Trophoblast cell (in vitro differentiated cells and primary cell): ENCODE measurements at regions not wholly inside any gene's neighbourhood (a gene's known extent, or its start where the extent isn't known, plus 50 kb on each side); places are given as distances from the start of the nearest gene placed in this dataset.

Experiments used
- DNase-seq, 2 donors: peaks; one replicate each; pipeline ENCODE4 v3.0.0-alpha.2; 2016
- H2AFZ ChIP-seq: 2 replicates; pipeline ENCODE4 v1.6.1; 2013; ENCODE audit warnings: low read length, moderate library complexity, mild to moderate bottlenecking; ENCODE audit not compliant: insufficient read depth, poor library complexity
- H2AK5ac ChIP-seq: 2 replicates; pipeline ENCODE4 v1.6.1; 2013; ENCODE audit warnings: mild to moderate bottlenecking, low read length
- H2BK120ac ChIP-seq: 2 replicates; pipeline ENCODE4 v1.6.1; 2013; ENCODE audit warnings: low read length, mild to moderate bottlenecking, moderate library complexity; ENCODE audit not compliant: insufficient read depth, poor library complexity
- H2BK12ac ChIP-seq: 2 replicates; pipeline ENCODE4 v1.6.1; 2013; ENCODE audit warnings: mild to moderate bottlenecking, low read length, moderate library complexity
- H2BK5ac ChIP-seq: 2 replicates; pipeline ENCODE4 v1.6.1; 2013; ENCODE audit warnings: low read length, low read depth, moderate library complexity, mild to moderate bottlenecking; ENCODE audit not compliant: poor library complexity
- H3K14ac ChIP-seq: 2 replicates; pipeline ENCODE4 v1.6.1; 2013; ENCODE audit warnings: mild to moderate bottlenecking, low read length
- H3K18ac ChIP-seq: 2 replicates; pipeline ENCODE4 v1.6.1; 2013; ENCODE audit warnings: mild to moderate bottlenecking, low read length
- H3K23ac ChIP-seq: 2 replicates; pipeline ENCODE4 v1.6.1; 2013; ENCODE audit warnings: low read length
- H3K27ac ChIP-seq: 2 replicates; pipeline ENCODE4 v1.5.1; 2013; ENCODE audit warnings: low read depth, mild to moderate bottlenecking, inconsistent platforms, low read length, moderate library complexity
- H3K27me3 ChIP-seq: 2 replicates; pipeline ENCODE4 v1.6.1; 2013; ENCODE audit warnings: inconsistent platforms, mild to moderate bottlenecking, low read length, moderate library complexity; ENCODE audit not compliant: insufficient read depth
- H3K36me3 ChIP-seq, 2 experiments: 1 replicate in 1 of 2; 2 replicates in 1 of 2; pipeline ENCODE4 v1.6.1; 2013; ENCODE audit warnings: low read length in 2 of 2, mild to moderate bottlenecking in 2 of 2, moderate library complexity in 1 of 2; ENCODE audit not compliant: insufficient read depth in 2 of 2, control insufficient read depth in 1 of 2
- H3K4ac ChIP-seq: 2 replicates; pipeline ENCODE4 v1.6.1; 2013; ENCODE audit warnings: low read depth, mild to moderate bottlenecking, low read length, moderate library complexity
- H3K4me1 ChIP-seq, 2 experiments: 1 replicate in 1 of 2; 2 replicates in 1 of 2; pipeline ENCODE4 v1.6.1; 2013; ENCODE audit warnings: low read length in 2 of 2, mild to moderate bottlenecking in 2 of 2, moderate library complexity in 1 of 2; ENCODE audit not compliant: insufficient read depth in 2 of 2, control insufficient read depth in 1 of 2
- H3K4me2 ChIP-seq: 2 replicates; pipeline ENCODE4 v1.6.1; 2013; ENCODE audit warnings: inconsistent platforms, mild to moderate bottlenecking, low read length, moderate library complexity
- H3K4me3 ChIP-seq: 2 replicates; pipeline ENCODE4 v1.5.1; 2013; ENCODE audit warnings: mild to moderate bottlenecking, low read depth, low read length, inconsistent platforms
- H3K79me1 ChIP-seq: one replicate; pipeline ENCODE4 v1.6.1; 2013; ENCODE audit warnings: low read length
- H3K79me2 ChIP-seq: 2 replicates; pipeline ENCODE4 v1.6.1; 2013; ENCODE audit warnings: low read length, mild to moderate bottlenecking; ENCODE audit not compliant: control insufficient read depth, insufficient read depth, poor library complexity
- H3K9ac ChIP-seq: 2 replicates; pipeline ENCODE4 v1.6.1; 2013; ENCODE audit warnings: mild to moderate bottlenecking, low read length
- H3K9me3 ChIP-seq: 2 replicates; pipeline ENCODE4 v1.6.1; 2013; ENCODE audit warnings: low read depth, mild to moderate bottlenecking, control low read depth, inconsistent platforms, low read length; ENCODE audit not compliant: insufficient read depth
- H4K12ac ChIP-seq: 2 replicates; pipeline ENCODE4 v1.6.1; 2013; ENCODE audit warnings: low read depth, mild to moderate bottlenecking, low read length, moderate library complexity
- H4K8ac ChIP-seq: 2 replicates; pipeline ENCODE4 v1.6.1; 2013; ENCODE audit warnings: low read depth, mild to moderate bottlenecking, low read length, moderate library complexity
- H4K91ac ChIP-seq: one replicate; pipeline ENCODE4 v1.6.1; 2013; ENCODE audit warnings: low read depth, mild to moderate bottlenecking, low read length, moderate library complexity
- WGBS: extraction: QIAGEN DNeasy Blood & Tissue Kit; methylation state at CpG from one replicate; pipeline ENCODE4 v1.1.7; 2013; ENCODE audit warnings: missing lambda C conversion rate; ENCODE audit not compliant: insufficient read length, insufficient coverage; ENCODE audit errors: extremely low coverage; 5-methylcytosine and 5-hydroxymethylcytosine counted together

DNA sequence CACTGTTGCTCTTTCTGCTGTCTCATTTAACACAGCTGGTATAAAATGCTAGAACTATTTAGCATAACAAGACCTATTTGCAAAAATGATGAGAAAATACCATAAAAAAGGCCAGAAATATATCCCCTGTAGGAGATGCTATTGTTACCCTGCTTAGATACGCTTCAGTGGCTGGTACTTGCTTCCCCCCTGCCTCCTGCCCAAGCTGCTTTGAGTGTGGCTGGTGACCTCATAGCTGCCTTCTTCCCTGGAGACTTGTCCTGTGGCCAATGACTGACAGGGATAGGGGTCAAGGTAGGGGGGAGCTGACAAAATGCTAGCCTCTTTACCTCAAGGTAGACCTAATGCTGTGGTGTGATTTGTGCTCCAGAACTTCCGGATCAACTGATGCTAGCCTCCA lies 150.2 kb upstream of the ZEB2 start:
- no peak for DNase-seq
- Histone ChIP-seq H3K4me1 (no peaks in the 10 kb centered on the region), H2BK120ac (no peak overlapping the region), H3K79me1 (no peaks in the 10 kb centered on the region), H3K18ac (no peak overlapping the region), H3K27ac (no peak overlapping the region), H2BK12ac (no peak overlapping the region), H2BK5ac (no peak overlapping the region), H2AK5ac (no peak overlapping the region), H2AFZ (no peak overlapping the region), H3K14ac (no peak overlapping the region), H4K8ac (no peak overlapping the region), H3K4me3 (no peak overlapping the region), H3K9me3 (no peaks in the 10 kb centered on the region), H3K27me3 (no peaks in the 10 kb centered on the region), H4K91ac (no peak overlapping the region), H3K23ac (no peak overlapping the region), H3K9ac (no peak overlapping the region), H4K12ac (no peak overlapping the region), H3K36me3 (no peaks in the 10 kb centered on the region), H3K4ac (no peak overlapping the region), H3K79me2 (no peaks in the 10 kb centered on the region), H3K4me2 (no peak overlapping the region)
- no CpG with 5 or more reads among the region's 2 CpGs for WGBS

DNA sequence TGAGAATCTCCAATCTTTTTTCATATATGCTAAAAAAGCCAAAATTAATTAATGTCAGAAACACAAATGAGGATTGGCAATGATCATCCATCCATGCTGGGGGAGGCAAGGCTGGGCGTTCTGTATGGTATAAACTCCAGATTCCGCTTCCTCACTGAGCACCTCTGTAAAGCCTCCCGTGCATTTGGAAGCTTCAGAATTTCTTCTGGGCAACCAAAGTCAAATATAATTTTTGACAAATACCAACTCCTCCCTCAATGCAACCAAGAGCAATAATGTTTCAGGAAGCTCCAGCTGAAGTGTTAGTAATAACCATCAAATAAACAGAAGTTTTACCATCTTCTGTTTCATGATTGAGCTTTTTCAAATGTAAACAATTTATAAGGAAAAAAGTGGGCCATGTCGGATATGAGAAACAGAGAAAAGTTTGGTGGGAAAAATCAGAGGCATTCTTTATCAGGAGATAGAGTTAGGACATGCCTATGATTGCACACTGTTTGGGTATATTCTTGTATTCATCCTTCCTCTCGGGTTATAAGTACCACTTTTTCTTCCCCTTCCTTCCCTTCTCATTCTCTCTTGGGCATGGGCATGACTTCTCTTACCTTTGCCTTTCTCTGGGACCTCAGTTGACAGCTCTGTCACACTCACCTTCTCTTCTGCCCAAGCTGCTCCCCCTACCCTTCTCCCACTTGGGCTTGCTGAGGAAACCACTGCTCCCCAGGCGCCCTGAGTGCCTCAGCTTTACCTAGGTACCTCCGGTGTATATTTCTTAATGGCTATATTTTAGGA lies 149.5 kb upstream of the ZEB2 start:
- Histone ChIP-seq H4K91ac (no peak overlapping the region), H3K18ac (no peak overlapping the region), H3K4ac (no peak overlapping the region), H3K14ac (no peak overlapping the region), H3K27me3 (no peaks in the 10 kb centered on the region), H3K4me3 (no peak overlapping the region), H3K23ac (no peak overlapping the region), H3K9ac (no peak overlapping the region), H2BK5ac (no peak overlapping the region), H3K4me2 (no peak overlapping the region), H4K12ac (no peak overlapping the region), H3K4me1 (no peaks in the 10 kb centered on the region), H2BK12ac (no peak overlapping the region), H2AFZ (no peak overlapping the region), H3K27ac (no peak overlapping the region), H2AK5ac (no peak overlapping the region), H2BK120ac (no peak overlapping the region), H3K79me1 (no peaks in the 10 kb centered on the region), H3K79me2 (no peaks in the 10 kb centered on the region), H3K36me3 (no peaks in the 10 kb centered on the region), H4K8ac (no peak overlapping the region), H3K9me3 (no peaks in the 10 kb centered on the region)
- DNase-seq, result no peak
- no CpG with 5 or more reads among the region's 7 CpGs for WGBS

GRCh38 chr2:144668493-144669110 lies 148.7 kb upstream of the ZEB2 start:
- H4K91ac ChIP-seq, result no peak overlapping the region
- no peaks in the 10 kb centered on the region for H3K9me3 ChIP-seq
- no peak overlapping the region for H4K12ac ChIP-seq
- H3K79me1 ChIP-seq, result no peaks in the 10 kb centered on the region
- no peak overlapping the region for H2BK120ac ChIP-seq
- no peak overlapping the region for H3K9ac ChIP-seq
- no peak overlapping the region for H2BK5ac ChIP-seq
- no peak overlapping the region for H3K4me2 ChIP-seq
- no peak for DNase-seq
- no peak overlapping the region for H3K4ac ChIP-seq
- no peak overlapping the region for H3K23ac ChIP-seq
- no peak overlapping the region for H3K4me3 ChIP-seq
- H3K18ac ChIP-seq, result no peak overlapping the region
- no peak overlapping the region for H4K8ac ChIP-seq
- no peak overlapping the region for H2AFZ ChIP-seq
- H3K14ac ChIP-seq, result no peak overlapping the region
- no peaks in the 10 kb centered on the region for H3K36me3 ChIP-seq
- WGBS, result no CpG with 5 or more reads among the region's 1 CpG
- H3K4me1 ChIP-seq, result no peaks in the 10 kb centered on the region
- no peaks in the 10 kb centered on the region for H3K27me3 ChIP-seq
- no peak overlapping the region for H2AK5ac ChIP-seq
- no peak overlapping the region for H2BK12ac ChIP-seq
- no peak overlapping the region for H3K27ac ChIP-seq
- no peaks in the 10 kb centered on the region for H3K79me2 ChIP-seq

- Histone ChIP-seq H2AK5ac (no peak overlapping the region), H2BK12ac (no peak overlapping the region), H3K4me2 (no peak overlapping the region), H3K79me1 (no peaks in the 10 kb centered on the region), H3K18ac (no peak overlapping the region), H3K27me3 (no peaks in the 10 kb centered on the region), H3K36me3 (no peaks in the 10 kb centered on the region), H2BK120ac (no peak overlapping the region), H3K14ac (no peak overlapping the region), H2AFZ (no peak overlapping the region), H3K9ac (no peak overlapping the region), H3K4ac (no peak overlapping the region), H3K27ac (no peak overlapping the region), H4K8ac (no peak overlapping the region), H3K23ac (no peak overlapping the region), H4K91ac (no peak overlapping the region), H2BK5ac (no peak overlapping the region), H3K9me3 (no peaks in the 10 kb centered on the region), H4K12ac (no peak overlapping the region), H3K79me2 (no peaks in the 10 kb centered on the region), H3K4me1 (no peaks in the 10 kb centered on the region), H3K4me3 (no peak overlapping the region)
- DNase-seq, result no peak
- 100% methylated on average over 1 of the region's 5 CpGs for WGBS
Measured at GRCh38 chr2:144666032-144666431, 146.1 kb upstream of the ZEB2 start.
